ENCODE measurements at regions not wholly inside any gene's neighbourhood (a gene's known extent, or its start where the extent isn't known, plus 50 kb on each side); places are given as distances from the start of the nearest gene placed in this dataset.

GRCh38 chrX:68896581-68896980 is 67.8 kb downstream of the EFNB1 start:
- TF ChIP-seq CTCF (IDR thresholded peaks at IDR 0.05) (no peak), POLR2A (IDR thresholded peaks at IDR 0.05) (no peak)

Data from stomach (tissue), 4 donors.